Right lobe of liver (tissue), 6 donors: ENCODE measurements at regions not wholly inside any gene's neighbourhood (a gene's known extent, or its start where the extent isn't known, plus 50 kb on each side); places are given as distances from the start of the nearest gene placed in this dataset.
A peak's percentile ranks its signal among the peaks of the same experiment; 100 is the strongest.

Experiments
- ATAC-seq, 4 donors: fragments of 200-7000 bp; cut with Tn5 transposase; one replicate each; pipeline ENCODE4 v1.9.1; 2020; ENCODE audit warnings: mild to moderate bottlenecking in 4 of 4, moderate library complexity in 4 of 4
- DNase-seq, 3 donors: peaks; one replicate each; pipeline ENCODE4 v3.0.0-alpha.2; 2020
- H3K27ac ChIP-seq, 3 donors: fragments of 200-600 bp; one replicate each; pipeline ENCODE4 v1.8.0; 2022
- H3K27me3 ChIP-seq, 2 donors: fragments of 200-600 bp; one replicate each; pipeline ENCODE4 v1.8.0; 2022
- H3K36me3 ChIP-seq, 4 donors: fragments of 200-600 bp; sonication (generic) in 1 of 4; one replicate each; pipeline versions ENCODE4 v1.5.1 to v1.8.0; 2017 to 2022; ENCODE audit warnings: control low read depth in 1 of 4
- H3K4me1 ChIP-seq, 4 donors: fragments of 200-600 bp; sonication (generic) in 1 of 4; one replicate each; pipeline versions ENCODE4 v1.5.1 to v1.8.0; 2017 to 2022; ENCODE audit warnings: control low read depth in 1 of 4
- H3K4me3 ChIP-seq, 3 donors: fragments of 200-600 bp; one replicate each; pipeline ENCODE4 v1.8.0; 2022
- H3K9me3 ChIP-seq, 4 donors: fragments of 200-600 bp; sonication (generic) in 1 of 4; one replicate each; pipeline versions ENCODE4 v1.5.1 to v1.8.0; 2017 to 2022; ENCODE audit warnings: control low read depth in 1 of 4
- POLR2A ChIP-seq: fragments of 450-650 bp; IDR thresholded peaks from one replicate; pipeline ENCODE4 v1.6.1; 2017; ENCODE audit warnings: antibody characterized with exemption, mild to moderate bottlenecking
- WGBS: methylation state at CpG from one replicate; pipeline ENCODE4 v1.1.6; 2018; ENCODE audit warnings: low coverage, low lambda C conversion rate; ENCODE audit not compliant: insufficient coverage; ENCODE audit errors: missing lambda C conversion rate; 5-methylcytosine and 5-hydroxymethylcytosine counted together
- intact Hi-C, 2 donors: fragments of 100-400 bp; cut with DNase I; formaldehyde crosslinking; loops; one replicate each; pipeline versions ENCODE4 v1.11.2 to v1.14.1; 2022
- TF ChIP-seq, protein P1 (sequence below), 4 donors: fragments of 200-600 bp in 3 of 4; fragments of 450-650 bp in 1 of 4; IDR thresholded peaks; one replicate each; pipeline versions ENCODE4 v1.5.1 to v1.8.0; 2016 to 2022; ENCODE audit warnings: antibody characterized with exemption in 4 of 4, mild to moderate bottlenecking in 2 of 4
- donor health status: DM: no; HTN: yes; CAD: no.
- donor health status: DM: no; HTN: no; CAD: no.
- donor health status: DM: no; HTN: no; CAD: no.
- donor health status: DM: no; HTN: yes; CAD: no.
- donor health status: DM: no; HTN: yes; CAD: no.

GRCh38 chr7:16069998-16070397 is 351.3 kb downstream of the CRPPA start:
- no peak for ATAC-seq
- no peak overlapping the region for H3K4me3 ChIP-seq
- no peaks in the 10 kb centered on the region for H3K9me3 ChIP-seq
- DNase-seq: no peak
- H3K4me1 ChIP-seq: peaks cover 0 to 25% (median 4%) of the 10 kb centered on the region in 4 donors
- no peaks in the 10 kb centered on the region for H3K27me3 ChIP-seq
- WGBS: 32% methylated on average over 5 of the region's 5 CpGs
- no peaks in the 10 kb centered on the region for H3K36me3 ChIP-seq
- H3K27ac ChIP-seq: no peak overlapping the region
- intact Hi-C loops: no loop called here
- no peak for TF ChIP-seq POLR2A

GRCh38 chr7:16068183-16068582 is 353.2 kb downstream of the CRPPA start:
- H3K27ac ChIP-seq: no peak overlapping the region
- WGBS: 83% methylated on average over 2 of the region's 2 CpGs
- intact Hi-C loops: no loop called here

DNA sequence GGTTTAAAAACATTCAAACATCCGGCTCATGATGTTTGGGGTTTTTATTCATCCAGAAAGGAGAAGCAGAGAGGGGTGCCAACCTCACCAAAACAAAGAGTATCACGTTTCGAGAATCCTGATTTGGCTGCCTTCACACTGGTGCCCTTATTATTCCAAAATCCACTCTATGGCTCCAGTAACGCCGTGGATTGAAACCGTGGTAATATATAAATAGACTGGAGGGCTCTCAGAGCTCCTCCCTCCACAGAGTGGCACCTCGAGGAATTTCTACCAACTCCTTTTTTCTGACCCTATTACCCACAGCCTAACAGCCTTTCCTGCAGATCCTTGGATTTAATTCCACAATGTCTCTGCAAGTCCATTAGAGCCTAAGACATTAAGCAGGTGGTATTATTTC is 353.6 kb downstream of the CRPPA start:
- DNase-seq: no peak
- peak overlapping the region in 1 of 3 donors; percentile 8 for H3K27ac ChIP-seq
- H3K4me3 ChIP-seq: no peak overlapping the region
- peaks cover 0 to 25% (median 4%) of the 10 kb centered on the region in 4 donors for H3K4me1 ChIP-seq
- H3K36me3 ChIP-seq: no peaks in the 10 kb centered on the region
- intact Hi-C loops: no loop called here
- WGBS: 32% methylated on average over 4 of the region's 7 CpGs
- no peaks in the 10 kb centered on the region for H3K27me3 ChIP-seq
- TF ChIP-seq, protein P1, sequence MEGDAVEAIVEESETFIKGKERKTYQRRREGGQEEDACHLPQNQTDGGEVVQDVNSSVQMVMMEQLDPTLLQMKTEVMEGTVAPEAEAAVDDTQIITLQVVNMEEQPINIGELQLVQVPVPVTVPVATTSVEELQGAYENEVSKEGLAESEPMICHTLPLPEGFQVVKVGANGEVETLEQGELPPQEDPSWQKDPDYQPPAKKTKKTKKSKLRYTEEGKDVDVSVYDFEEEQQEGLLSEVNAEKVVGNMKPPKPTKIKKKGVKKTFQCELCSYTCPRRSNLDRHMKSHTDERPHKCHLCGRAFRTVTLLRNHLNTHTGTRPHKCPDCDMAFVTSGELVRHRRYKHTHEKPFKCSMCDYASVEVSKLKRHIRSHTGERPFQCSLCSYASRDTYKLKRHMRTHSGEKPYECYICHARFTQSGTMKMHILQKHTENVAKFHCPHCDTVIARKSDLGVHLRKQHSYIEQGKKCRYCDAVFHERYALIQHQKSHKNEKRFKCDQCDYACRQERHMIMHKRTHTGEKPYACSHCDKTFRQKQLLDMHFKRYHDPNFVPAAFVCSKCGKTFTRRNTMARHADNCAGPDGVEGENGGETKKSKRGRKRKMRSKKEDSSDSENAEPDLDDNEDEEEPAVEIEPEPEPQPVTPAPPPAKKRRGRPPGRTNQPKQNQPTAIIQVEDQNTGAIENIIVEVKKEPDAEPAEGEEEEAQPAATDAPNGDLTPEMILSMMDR (IDR thresholded peaks at IDR 0.05): no peak
- TF ChIP-seq POLR2A: no peak
- peak in 3 of 4 donors; percentile 7 to 31 (median 25) for ATAC-seq
- H3K9me3 ChIP-seq: no peaks in the 10 kb centered on the region

More at GRCh38 chr7:16068183-16068582, 353.2 kb downstream of the CRPPA start:
- Histone ChIP-seq H3K4me1 (peaks cover 0 to 25% (median 4%) of the 10 kb centered on the region in 4 donors), H3K4me3 (no peak overlapping the region), H3K36me3 (no peaks in the 10 kb centered on the region), H3K9me3 (no peaks in the 10 kb centered on the region), H3K27me3 (no peaks in the 10 kb centered on the region)
- TF ChIP-seq POLR2A: no peak
- TF ChIP-seq, protein P1 (IDR thresholded peaks at IDR 0.05): no peak
- no peak for ATAC-seq
- DNase-seq: no peak

- 58% methylated on average over 5 of the region's 5 CpGs for WGBS
- no peak overlapping the region for H3K4me3 ChIP-seq
- ATAC-seq: peak; percentile 65 to 91 (median 76)
- no peaks in the 10 kb centered on the region for H3K36me3 ChIP-seq
- intact Hi-C loops: no loop called here
- DNase-seq: no peak
- no peaks in the 10 kb centered on the region for H3K9me3 ChIP-seq
- peak overlapping the region in 1 of 3 donors; percentile 8 for H3K27ac ChIP-seq
- H3K4me1 ChIP-seq: peaks cover 0 to 30% (median 4%) of the 10 kb centered on the region in 4 donors
- no peak for TF ChIP-seq POLR2A
- TF ChIP-seq, protein P1 (IDR thresholded peaks at IDR 0.05): no peak
- no peaks in the 10 kb centered on the region for H3K27me3 ChIP-seq
These were observed 354.4 kb downstream of the CRPPA start for GRCh38 chr7:16066805-16067459.

DNA sequence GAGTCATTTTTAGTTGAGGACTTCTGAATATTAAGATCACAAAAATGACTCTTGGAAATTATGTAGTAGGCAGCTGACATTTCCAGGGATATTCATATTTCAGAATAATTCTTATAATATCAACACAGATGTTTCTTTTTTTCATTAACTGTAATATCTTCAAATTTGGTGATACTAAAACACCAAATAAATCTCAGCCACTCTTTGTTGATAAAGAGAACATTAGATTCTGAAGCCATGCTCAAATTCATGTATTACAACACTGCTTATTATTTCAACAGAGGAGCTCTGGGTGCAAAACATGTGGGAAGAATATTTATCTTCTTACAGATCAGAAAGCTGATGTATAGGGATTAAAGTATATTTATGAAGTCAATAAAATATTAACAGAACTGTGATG is 355.4 kb downstream of the CRPPA start:
- Histone ChIP-seq H3K36me3 (no peaks in the 10 kb centered on the region), H3K27ac (no peak overlapping the region), H3K27me3 (no peaks in the 10 kb centered on the region), H3K4me1 (peaks cover 0 to 30% (median 3%) of the 10 kb centered on the region in 4 donors), H3K4me3 (no peak overlapping the region), H3K9me3 (no peaks in the 10 kb centered on the region)
- DNase-seq (no peak), ATAC-seq (no peak)
- intact Hi-C loops: no loop called here
- no peak for TF ChIP-seq POLR2A
- TF ChIP-seq, protein P1 (IDR thresholded peaks at IDR 0.05): no peak
